HG03442 (cell line): ENCODE measurements at regions not wholly inside any gene's neighbourhood (a gene's known extent, or its start where the extent isn't known, plus 50 kb on each side); places are given as distances from the start of the nearest gene placed in this dataset.

Experiments
- ATAC-seq: cut with Tn5 transposase; IDR thresholded peaks from one replicate; pipeline ENCODE4 v1.9.1; 2021; ENCODE audit warnings: mild to moderate bottlenecking, moderate library complexity; ENCODE audit not compliant: unreplicated experiment

DNA sequence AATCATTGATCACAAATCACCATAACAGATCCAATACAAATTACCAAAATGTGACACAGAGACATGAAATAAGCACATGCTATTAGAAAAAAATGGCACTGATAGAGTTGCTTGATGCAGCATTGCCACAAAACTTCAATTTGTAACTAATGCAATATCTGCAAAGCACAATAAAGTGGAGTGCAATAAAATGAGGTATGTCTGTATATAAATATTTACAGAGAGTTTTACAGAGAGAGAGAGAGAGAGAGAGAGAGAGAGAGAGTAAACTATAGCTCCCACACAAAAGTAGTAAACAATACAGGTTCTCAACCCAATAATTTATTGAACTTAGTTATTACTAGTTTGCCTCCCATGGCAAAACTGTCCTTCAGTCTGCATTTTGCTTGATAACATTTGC lies 1807.0 kb downstream of the SUCLG1 start:
- no peak for ATAC-seq

DNA sequence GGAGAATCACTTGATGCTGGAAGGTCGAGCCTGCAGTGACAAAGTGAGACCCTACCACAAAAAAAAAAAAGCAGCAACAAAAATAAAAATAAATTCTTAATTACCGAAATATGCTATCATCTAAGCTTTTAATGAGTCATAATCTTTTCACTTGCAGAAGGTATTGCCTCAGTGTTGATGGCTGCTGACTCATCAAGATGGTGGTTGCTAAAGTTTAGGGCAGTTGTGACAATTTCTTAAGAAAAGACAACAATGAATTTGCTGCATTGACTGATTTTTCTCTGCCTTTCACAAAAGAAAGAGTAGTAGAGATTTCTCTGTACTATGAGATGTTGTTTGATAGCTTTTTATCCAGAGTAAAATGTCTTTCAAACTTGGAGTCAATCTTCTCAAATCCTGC lies 1809.0 kb downstream of the SUCLG1 start:
- ATAC-seq, result no peak

DNA sequence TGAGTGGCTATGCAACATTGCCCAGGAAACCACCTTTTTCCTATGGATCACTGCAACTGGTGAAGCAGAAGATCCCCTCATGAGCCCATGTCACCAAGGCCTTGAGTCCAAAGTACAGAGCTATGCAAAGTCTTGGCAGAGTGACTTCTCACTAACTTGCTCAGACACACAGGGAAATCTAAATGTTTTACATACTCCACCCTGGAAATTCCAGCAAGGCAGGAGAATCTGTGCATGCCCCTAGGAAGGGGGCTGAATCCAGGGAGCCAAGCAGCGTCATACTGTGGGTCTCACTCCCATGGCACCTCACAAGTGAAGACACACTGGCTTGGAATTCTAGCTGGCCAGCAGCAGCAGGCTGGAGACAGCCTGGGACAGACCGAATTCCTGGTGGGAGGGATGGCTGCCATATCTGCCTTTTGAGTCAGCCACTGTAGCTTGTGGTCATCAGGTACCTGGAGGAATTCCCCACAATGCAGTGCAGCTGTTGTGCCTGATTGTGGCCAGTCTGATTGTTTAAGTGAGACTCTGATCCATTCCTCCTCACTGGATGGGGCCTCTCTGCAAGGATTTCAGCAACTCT lies 1817.4 kb downstream of the SUCLG1 start:
- no peak for ATAC-seq

DNA sequence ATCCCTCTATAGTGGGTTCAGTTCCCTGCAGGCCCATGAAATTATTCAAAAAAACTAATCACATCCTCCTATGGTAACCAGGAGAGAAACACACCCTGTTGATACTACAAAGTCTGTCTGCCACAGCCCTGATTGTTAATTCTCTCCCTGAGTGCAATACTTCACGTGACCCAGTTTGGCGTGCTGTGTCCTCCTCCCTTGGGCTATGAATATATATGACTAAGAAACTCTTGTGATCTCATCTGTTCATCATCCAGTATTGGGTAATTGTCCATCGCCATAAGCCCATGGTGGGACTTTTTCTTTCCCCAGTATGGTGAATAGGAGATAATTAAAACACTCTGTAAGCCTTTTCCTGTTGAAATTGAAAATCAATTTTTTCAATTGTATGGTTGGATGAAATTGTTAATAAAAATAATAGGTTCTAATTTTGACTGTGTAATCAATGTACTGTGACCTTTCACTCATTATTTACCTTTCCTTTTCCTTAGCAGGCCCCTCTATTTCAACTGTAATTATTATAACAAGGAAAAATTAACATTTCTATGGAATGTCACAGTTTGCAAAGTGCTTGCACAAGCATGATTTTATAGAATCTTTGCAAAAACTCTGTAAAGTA lies 1822.6 kb downstream of the SUCLG1 start:
- no peak for ATAC-seq

DNA sequence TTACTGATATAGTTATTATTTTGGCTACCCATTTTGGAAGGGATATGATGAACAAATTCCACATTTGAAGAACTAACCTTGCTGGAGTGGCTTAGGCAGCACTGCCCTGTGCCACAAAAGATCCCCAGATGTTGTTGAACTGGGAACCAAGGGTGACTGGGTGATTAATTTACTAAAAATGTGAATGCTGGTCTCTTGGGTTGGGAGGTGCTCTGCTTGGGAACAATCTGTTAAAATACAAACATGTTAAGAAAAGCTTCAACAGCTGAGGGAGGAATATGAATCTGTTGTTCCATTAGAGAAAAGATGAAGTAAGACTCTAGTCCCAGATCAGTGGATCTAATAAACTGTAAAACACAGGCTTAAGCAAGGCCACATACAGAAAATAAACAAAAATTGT lies 1860.1 kb downstream of the SUCLG1 start:
- ATAC-seq, result no peak

DNA sequence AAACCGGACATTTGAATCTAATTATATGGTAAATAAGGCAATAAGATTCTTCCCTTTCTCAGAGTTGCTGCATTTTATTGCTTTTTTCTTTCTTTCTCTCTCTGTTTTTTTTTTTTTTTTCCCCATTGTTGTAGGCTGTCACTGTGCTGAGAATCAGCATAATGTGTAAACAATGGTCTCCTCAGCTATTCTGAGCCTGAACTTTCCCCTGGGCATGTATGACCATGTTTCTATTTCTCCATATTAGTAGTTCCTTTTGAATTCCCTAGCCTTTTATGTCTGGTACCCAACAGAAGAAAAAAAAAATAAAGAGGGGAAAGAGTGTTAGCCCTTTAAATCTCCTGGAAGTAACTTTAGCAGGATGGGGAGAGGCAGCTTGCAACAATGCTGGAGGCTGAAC lies 1862.5 kb downstream of the SUCLG1 start:
- no peak for ATAC-seq

DNA sequence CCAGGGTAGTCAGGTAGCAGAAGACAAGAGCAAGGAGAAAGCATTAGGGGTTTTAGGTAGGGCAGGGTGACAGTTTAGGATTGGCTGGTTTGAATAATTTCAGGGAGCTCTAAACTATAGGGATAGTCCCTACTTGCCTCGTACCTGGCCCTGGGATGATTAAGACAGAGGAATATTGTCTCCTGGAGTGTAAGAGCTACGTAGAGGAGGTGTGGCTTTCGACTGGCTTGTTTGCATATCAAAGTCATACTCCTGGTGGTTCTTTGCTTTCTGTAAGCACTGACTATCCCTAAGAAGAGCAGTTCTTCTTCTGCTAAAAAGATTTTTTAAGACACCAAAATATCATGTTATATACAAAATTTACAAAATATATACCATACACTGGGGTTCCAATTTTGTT lies 1867.4 kb downstream of the SUCLG1 start:
- no peak for ATAC-seq

DNA sequence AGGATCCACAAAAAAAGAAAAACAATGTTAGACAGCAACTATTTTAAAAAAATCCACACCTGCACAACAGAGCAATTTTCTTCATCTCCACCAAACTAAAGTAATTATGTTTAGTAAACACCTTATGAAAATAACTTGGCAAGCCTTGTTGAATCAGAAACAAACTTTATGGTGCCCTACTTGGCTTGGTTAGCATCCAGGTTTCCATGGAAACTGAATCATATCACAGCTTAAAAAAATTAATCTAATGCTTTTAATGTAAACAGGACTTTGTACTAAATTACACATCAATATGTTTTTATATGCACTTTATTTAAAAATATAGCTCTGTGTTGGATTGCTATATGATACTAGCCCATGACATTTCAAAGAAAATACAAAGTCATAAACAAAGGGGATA lies 1882.4 kb downstream of the SUCLG1 start:
- no peak for ATAC-seq

DNA sequence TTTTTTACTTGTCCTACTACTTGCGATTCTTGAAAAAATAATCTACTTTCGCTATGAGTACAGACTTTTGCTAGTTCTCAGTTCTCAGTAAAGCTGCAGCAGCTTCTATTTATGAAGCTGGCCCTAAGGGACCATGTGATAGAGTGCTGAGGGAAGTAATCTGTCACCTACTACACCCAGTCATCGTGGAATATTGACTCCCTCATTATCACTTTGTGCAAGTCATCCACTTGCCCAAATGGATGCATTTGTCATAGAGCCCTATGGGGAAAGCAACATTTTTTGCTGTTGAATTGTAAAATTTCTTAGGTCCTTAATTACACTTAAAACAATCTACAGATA lies 1919.8 kb downstream of the SUCLG1 start:
- ATAC-seq, result no peak

DNA sequence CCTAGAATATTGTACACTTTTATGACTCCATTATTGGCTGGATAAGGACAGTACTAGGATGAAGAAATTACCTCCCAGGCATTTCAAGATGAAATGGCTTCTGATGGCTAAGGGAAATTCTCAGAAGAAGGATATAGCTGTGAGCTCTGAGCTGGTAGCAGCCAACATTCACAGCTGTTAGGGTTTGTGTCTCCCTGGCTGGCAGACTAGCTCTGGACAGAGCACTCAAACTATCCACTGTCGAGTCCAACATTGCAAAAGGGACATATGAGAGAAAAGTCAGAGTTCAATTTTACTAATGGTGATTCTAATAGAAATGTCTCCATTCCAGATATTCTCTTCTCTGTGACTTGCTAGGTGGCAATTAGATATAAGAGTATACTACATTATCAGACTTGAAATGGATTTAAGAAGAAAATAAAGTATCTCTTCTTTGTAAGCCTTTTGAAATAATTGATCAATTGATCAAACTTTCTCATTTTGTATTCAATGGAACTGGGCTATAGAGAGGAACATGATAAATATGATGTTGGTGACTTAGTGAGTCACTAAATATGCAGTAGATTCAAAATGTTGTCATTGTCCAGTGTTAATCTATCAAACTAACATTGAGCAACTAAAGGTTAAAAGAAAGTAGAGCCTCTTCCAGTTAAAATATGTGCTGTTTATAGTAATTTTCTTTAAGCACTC lies 1920.3 kb downstream of the SUCLG1 start:
- ATAC-seq, result no peak

DNA sequence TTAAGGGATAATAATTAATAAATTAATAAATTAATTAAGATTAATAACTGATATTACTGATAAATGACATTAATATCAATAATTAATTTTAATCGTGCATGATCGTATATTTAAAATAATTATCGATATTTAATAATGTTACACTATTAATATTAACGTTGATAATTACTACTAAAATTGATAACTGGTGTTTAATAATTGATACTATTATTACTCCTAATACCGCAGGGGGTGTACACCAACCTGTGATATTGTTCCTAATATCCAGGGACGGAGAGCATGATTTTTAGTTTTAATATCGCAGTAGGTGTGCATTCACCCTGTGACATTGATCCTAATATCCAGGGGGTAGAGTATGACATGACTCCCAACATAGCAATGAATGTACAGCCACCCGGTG lies 1930.8 kb downstream of the SUCLG1 start:
- no peak for ATAC-seq

DNA sequence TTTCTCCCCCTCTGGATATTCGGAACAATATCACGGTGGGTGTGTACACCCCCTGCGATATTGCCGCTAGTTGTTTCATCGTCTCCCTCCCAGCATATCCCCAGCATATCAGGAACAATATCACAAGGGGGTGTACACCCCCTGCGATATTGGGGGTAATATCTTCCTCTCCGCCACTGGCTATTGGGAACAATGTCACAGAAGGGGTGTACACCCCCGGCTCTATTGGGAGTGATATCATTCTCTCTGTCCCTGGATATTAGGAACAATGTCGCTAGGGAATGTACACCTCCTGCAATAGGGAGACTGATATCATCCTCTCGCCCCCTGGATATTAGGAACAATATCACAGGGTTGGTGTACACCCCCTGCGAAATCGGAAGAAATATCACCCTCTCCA lies 1932.0 kb downstream of the SUCLG1 start:
- no peak for ATAC-seq

DNA sequence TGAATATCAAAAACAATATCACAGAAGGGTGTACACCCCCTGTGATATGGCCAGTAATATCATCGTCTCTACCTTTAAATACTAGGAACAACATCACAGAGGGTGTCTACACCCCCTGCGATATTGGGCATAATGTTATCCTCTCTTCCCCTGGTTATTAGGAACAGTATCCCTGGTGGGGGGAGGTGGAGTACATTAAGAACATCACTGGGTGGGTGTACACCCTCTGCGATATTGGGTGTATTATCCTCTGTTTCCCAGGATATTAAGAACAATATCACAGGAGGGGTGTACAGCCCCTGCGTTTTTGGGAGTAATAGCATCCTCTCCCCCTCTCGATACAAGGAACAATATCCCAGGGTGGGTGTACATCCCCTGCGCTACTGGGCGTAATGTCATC lies 1932.8 kb downstream of the SUCLG1 start:
- no peak for ATAC-seq

DNA sequence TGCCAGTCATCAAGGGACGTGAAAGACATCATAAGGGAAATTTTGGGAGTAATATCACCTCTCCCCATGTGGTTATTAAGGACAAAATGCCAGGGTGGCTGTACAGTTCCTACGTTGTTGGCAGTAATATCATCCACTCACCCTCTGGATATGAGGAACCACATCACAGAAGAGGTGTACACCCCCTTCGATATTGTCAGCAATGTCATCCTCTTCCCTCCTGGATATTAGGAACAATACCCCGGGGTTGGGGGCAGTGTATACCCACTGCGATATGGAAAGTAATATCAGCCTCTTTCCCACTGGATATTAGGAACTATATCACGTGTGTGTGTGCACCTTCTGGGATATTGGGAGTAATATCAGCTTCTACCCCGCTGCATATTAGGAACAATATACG lies 1933.3 kb downstream of the SUCLG1 start:
- no peak for ATAC-seq

DNA sequence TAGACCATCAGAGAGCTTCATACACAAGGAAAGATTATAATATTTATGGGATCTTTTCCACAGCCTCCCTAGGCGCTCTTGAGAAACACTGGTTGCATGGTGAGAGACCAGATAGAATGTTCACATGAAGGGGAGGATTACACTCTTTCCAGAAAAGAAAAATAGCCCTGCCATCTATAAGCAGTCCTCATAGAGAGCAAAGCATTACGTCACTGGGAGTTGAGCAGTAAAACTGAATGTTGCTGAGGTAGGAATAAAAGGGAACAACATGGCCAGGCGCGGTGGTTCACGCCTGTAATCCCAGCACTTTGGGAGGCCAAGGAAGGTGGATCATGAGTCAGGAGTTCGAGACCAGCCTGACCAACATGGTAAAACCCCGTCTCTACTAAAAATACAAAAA lies 1934.3 kb downstream of the SUCLG1 start:
- ATAC-seq, result no peak

DNA sequence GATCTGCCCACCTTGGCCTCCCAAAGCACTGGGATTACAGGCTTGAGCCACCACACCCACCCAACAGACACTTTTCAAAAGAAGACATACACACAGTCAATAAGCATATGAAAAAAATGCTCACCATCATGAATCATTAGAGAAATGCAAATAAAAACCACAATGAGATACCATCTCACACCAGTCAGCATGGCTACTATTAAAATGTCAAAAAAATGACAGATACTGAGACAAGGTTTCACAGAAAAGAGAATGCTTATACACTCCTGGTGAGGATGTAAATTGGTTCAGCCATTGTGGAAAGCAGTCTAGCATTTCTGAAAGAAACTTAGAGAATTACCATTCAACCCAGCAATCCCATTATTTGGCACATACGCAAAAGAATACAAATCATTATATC lies 1947.2 kb downstream of the SUCLG1 start:
- ATAC-seq, result no peak

DNA sequence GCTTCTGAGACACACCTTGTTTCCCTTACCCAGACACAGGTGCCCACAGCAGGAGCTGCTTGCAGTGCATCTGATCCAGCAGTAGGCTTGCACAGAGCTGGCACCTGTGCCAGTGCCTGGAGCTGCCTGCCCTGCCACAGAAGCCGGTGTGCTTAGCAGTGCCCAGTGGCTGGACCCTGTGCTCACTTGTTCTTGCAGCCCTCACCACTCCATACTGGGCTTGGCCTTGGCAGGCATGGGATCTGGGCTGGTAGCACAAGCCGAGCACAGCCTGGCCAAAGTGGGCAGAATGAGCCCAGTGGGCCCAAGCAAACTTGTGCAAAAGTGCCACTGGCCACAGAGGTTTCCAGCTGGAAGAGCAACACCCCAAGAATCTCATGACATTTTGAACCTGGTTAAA lies 1950.4 kb downstream of the SUCLG1 start:
- ATAC-seq, result no peak

DNA sequence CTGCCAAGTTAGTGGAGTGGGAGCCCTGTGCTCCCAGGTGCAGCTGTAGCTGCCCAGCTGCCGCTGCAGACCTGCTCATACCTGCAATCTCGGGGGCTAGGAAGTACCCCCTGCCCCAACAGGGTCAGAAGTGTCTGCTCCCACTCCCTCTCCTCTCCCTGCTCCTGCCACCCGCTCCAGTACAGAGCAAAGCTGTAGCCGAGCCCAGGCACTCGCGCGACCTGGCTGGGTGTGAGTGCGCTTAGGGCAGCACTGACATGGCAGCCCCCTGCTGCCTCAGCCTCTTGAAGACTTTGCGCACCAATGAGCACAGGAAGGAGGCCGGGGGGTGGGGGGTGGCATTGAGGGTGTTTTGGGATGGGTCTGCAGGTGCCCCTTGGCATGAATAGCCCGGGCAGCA lies 1951.4 kb downstream of the SUCLG1 start:
- ATAC-seq, result no peak

DNA sequence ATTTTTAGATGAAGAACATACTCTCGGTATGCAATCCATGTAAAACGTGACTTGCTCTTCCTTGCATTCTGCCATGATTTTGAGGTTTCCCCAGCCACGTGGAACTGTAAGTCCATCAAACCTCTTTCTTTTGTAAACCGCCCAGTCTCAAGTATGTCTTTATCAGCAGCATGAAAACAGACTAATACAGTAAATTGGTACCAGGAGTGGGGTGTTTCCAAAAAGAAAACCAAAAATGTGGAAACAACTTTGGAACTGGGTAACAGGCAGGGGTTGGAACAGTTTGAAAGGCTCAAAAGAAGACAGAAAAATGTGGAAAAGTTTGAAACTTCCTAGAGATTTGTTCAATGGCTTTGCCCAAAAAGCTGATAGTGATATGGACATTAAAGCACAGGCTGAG lies 1957.9 kb downstream of the SUCLG1 start:
- ATAC-seq, result no peak

DNA sequence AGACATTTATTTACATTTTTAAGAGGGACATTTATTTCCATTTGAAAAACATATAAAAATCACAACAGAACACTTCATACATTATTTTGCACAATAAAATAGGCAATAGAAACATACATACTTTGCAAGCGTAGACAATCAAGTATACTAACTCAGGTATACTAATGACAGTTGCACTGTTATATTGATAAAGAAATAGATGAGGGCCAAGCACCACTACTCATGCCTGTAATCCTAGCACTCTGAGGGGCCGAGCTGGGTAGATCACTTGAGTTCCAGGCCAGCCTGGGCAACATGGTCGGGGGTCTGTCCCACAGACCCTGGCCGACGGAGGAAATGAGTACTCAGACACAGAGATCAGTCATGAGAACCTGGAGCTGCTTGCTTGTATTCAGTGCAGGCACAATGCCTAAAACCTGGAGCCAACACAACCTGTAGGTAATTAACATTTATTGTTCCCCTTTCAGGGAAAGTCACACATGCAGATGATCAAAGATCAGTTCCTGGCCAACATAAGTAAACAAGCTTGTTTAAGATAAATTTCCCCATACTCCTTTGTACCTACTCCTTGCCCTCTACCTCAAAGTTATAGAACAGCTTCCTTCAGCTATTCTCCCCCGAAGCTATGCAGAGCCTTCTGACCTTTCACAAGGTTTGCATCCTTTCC lies 1960.2 kb downstream of the SUCLG1 start:
- no peak for ATAC-seq

DNA sequence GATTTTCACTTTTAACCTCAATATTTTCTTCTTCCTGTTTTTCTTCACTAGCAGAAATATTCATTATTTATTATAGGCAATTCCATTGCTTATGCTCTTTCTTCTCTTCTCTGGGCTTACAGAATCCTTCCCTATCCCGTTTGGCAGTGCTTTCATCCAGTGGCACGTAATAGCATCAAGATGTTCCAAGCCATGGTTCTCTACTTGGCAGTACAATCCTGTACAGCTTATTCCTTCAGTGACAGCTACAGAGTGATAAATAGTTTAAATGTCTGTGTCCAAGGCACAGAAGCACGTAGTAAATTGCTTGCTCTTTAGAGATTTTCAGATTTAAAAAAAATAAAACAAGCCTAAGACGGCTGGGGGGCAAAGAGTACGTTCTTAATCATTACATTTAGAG lies 1964.3 kb downstream of the SUCLG1 start:
- ATAC-seq, result no peak

DNA sequence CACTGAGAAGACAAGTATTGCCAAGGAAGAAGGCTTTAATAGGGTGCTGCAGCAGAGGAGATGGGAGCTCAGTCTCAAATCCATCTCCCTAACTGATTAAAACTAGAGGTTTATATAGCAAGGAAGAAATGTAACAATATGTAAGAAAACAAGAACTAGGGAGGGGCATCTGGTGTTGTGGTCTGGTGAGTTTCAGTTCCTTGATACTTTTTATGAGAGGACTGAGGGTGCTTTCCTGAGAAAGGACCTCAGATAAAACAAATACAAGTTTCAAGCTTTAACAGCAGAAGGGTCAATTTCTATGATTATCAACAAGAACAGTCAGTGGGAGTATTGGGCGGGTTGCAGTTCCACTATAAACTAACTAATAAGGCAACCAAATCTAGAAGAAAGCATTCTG lies 1967.5 kb downstream of the SUCLG1 start:
- no peak for ATAC-seq
